Loucy (cell line): ENCODE measurements at regions not wholly inside any gene's neighbourhood (a gene's known extent, or its start where the extent isn't known, plus 50 kb on each side); places are given as distances from the start of the nearest gene placed in this dataset.

ENCODE experiments used
- EZH2phosphoT487 ChIP-seq: fragments of 200-600 bp; IDR thresholded peaks from 2 replicates; pipeline ENCODE4 v1.6.1; 2018; ENCODE audit warnings: antibody characterized with exemption, mild to moderate bottlenecking, moderate library complexity, borderline replicate concordance
- TF ChIP-seq, protein P1 (sequence below): fragments of 200-600 bp; sonication (generic); conservative IDR thresholded peaks from 2 replicates; pipeline ENCODE4 v1.5.1; 2014; ENCODE audit warnings: mild to moderate bottlenecking, antibody characterized with exemption, low read length

DNA sequence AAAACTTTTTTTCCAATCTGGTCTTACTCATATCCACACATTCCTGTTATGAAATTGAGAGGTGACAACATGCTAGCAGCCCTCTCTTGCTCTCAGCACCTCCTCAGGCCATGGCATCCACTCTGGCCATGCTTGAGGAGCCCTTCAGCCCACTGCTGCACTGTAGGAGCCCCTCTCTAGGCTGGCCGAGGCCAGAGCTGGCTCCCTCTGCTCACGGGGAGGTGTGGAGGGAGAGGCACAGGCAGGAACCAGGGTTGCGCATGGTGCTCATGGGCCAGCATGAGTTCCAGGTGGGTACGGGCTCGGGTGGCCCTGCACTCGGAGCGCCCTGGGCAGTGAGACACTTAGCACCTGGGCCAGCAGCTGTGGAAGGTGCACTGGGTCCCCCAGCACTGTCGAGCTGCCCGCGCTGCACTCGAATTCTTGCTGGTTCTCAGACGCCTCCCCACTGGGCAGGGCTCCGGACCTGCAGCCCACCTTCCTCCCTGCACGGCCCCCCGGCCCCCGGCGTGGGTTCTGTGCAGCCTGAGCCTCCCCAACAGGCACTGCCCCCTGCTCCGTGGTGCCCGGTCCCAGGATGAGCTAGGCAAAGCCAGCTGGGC, 1669.6 kb upstream of the CELF4 start:
- TF ChIP-seq, protein P1, sequence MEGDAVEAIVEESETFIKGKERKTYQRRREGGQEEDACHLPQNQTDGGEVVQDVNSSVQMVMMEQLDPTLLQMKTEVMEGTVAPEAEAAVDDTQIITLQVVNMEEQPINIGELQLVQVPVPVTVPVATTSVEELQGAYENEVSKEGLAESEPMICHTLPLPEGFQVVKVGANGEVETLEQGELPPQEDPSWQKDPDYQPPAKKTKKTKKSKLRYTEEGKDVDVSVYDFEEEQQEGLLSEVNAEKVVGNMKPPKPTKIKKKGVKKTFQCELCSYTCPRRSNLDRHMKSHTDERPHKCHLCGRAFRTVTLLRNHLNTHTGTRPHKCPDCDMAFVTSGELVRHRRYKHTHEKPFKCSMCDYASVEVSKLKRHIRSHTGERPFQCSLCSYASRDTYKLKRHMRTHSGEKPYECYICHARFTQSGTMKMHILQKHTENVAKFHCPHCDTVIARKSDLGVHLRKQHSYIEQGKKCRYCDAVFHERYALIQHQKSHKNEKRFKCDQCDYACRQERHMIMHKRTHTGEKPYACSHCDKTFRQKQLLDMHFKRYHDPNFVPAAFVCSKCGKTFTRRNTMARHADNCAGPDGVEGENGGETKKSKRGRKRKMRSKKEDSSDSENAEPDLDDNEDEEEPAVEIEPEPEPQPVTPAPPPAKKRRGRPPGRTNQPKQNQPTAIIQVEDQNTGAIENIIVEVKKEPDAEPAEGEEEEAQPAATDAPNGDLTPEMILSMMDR = no peak
- TF ChIP-seq EZH2phosphoT487 = no peak
